Gastrocnemius medialis (tissue), 4 donors: ENCODE measurements at regions not wholly inside any gene's neighbourhood (a gene's known extent, or its start where the extent isn't known, plus 50 kb on each side); places are given as distances from the start of the nearest gene placed in this dataset.

Experiments used
- ATAC-seq, 2 donors: fragments of 150-250 bp; one replicate each; pipeline ENCODE4 v1.9.1; 2016
- DNase-seq, 2 donors: peaks; one replicate each; pipeline ENCODE4 v3.0.0-alpha.2; 2019
- H3K27ac ChIP-seq, 4 donors: fragments of 200-600 bp; sonication (generic); 1 replicate in 1 of 4; 2 replicates in 3 of 4; pipeline ENCODE4 v1.5.1; 2016 to 2018; ENCODE audit warnings: mild to moderate bottlenecking in 2 of 4, moderate library complexity in 1 of 4
- H3K27me3 ChIP-seq, 3 donors: fragments of 200-600 bp; sonication (generic) in 2 of 3; 1 replicate in 1 of 3; 2 replicates in 2 of 3; pipeline versions ENCODE4 v1.5.1 to v1.6.0; 2016 to 2019; ENCODE audit warnings: mild to moderate bottlenecking in 1 of 3, moderate library complexity in 1 of 3
- H3K36me3 ChIP-seq, 2 donors: fragments of 200-600 bp; sonication (generic) in 1 of 2; one replicate each; pipeline ENCODE4 v1.5.1; 2017 to 2018
- H3K4me1 ChIP-seq, 2 donors: fragments of 200-600 bp; sonication (generic) in 1 of 2; one replicate each; pipeline ENCODE4 v1.5.1; 2016 to 2017; ENCODE audit warnings: mild to moderate bottlenecking in 2 of 2
- H3K4me3 ChIP-seq, 4 donors: fragments of 200-600 bp; sonication (generic) in 3 of 4; 1 replicate in 1 of 4; 2 replicates in 3 of 4; pipeline ENCODE4 v1.5.1; 2016 to 2019; ENCODE audit warnings: mild to moderate bottlenecking in 2 of 4
- H3K9me3 ChIP-seq, 3 donors: fragments of 200-600 bp; sonication (generic) in 2 of 3; 1 replicate in 1 of 3; 2 replicates in 2 of 3; pipeline ENCODE4 v1.5.1; 2016 to 2019
- POLR2A ChIP-seq, 2 donors: fragments of 450-650 bp; IDR thresholded peaks; one replicate each; pipeline ENCODE4 v1.6.1; 2017; ENCODE audit warnings: antibody characterized with exemption in 2 of 2, mild to moderate bottlenecking in 2 of 2, moderate library complexity in 2 of 2
- in situ Hi-C, 4 donors: fragments of 200-750 bp; cut with MboI; loops; one replicate each; pipeline versions ENCODE4 v1.15.0 to v1.8.0; 2017; ENCODE audit warnings: low sequenced_read_pairs in 4 of 4
- intact Hi-C: fragments of 100-400 bp; cut with DNase I; formaldehyde crosslinking; loops from one replicate; pipeline ENCODE4 v1.15.1; 2023; ENCODE audit warnings: low total_unique reads
- TF ChIP-seq, protein P1 (sequence below), 5 experiments: fragments of 450-650 bp in 3 of 5; fragments of 200-600 bp in 2 of 5; sonication (generic) in 2 of 5; IDR thresholded peaks in 4 of 5; conservative IDR thresholded peaks in 1 of 5; 1 replicate in 4 of 5; 2 replicates in 1 of 5; pipeline ENCODE4 v1.5.1; 2016 to 2019; ENCODE audit warnings: antibody characterized with exemption in 5 of 5, mild to moderate bottlenecking in 3 of 5, moderate library complexity in 3 of 5

DNA sequence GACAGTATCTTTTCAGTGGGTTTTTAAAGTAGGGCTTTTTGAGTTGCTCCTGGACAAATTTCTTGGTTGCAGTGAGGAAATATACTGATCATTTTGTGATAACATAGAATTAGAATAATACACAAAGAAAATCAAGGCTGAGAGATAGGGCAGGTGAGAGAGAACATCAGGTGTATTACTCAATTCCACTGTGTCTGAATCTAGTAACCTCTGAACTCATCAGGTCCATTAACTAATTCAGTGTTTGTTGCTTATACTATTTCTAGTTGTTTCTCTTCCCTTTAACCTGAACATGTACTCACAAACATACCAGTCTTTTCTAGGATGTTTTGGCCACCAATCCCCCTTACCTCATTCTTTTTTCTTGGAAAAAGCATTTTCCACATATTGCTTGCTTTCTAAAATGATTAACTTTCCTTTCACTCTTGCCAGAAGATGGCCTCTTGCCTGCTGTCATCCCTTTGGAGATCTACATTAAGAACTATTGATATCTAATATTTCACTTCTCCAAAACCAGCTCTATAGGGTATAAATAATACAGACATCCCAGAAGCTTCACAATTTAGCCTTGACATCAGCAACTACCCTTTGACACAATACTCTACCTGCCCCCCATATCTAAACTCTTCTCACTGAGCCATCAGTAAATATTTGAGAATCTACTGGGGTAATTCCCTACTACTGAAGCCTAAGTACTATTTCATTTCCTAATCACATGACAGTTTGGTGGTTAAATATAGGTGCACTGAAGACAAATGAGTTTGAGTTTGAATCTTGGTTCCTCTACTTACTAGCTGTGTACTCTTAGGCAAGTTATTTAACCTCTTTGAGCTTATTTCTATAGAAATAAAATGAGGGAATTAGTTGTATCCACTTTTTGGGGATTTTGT, 470.8 kb upstream of the IGFBP7 start:
- TF ChIP-seq, protein P1, sequence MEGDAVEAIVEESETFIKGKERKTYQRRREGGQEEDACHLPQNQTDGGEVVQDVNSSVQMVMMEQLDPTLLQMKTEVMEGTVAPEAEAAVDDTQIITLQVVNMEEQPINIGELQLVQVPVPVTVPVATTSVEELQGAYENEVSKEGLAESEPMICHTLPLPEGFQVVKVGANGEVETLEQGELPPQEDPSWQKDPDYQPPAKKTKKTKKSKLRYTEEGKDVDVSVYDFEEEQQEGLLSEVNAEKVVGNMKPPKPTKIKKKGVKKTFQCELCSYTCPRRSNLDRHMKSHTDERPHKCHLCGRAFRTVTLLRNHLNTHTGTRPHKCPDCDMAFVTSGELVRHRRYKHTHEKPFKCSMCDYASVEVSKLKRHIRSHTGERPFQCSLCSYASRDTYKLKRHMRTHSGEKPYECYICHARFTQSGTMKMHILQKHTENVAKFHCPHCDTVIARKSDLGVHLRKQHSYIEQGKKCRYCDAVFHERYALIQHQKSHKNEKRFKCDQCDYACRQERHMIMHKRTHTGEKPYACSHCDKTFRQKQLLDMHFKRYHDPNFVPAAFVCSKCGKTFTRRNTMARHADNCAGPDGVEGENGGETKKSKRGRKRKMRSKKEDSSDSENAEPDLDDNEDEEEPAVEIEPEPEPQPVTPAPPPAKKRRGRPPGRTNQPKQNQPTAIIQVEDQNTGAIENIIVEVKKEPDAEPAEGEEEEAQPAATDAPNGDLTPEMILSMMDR (IDR thresholded peaks at IDR 0.05 in 4 of 5, conservative IDR thresholded peaks at IDR 0.05 in 1 of 5): no peak
- TF ChIP-seq POLR2A (IDR thresholded peaks at IDR 0.05): no peak
- H3K36me3 ChIP-seq: no peaks in the 10 kb centered on the region

DNA sequence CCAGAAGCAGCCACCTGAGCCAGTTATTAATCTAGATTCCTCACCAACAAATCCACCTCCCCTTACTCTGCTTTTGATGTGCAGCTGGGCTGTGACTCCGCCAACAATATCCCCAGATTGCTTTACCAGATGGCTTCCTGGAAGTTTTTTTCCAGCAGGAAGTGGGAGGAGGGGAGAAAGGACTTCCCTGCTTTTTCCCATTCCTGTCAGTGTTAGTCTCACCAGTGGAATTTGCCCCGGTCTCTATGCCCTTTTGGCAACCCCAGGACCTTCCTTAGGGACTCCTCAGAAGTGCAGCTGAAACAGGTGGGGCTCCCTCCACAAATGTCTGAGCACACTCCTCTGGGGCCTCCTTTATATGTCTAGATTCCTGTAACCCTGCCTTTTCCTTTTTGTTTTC, 465.2 kb upstream of the IGFBP7 start:
- TF ChIP-seq POLR2A (IDR thresholded peaks at IDR 0.05): no peak
- TF ChIP-seq, protein P1 (IDR thresholded peaks at IDR 0.05 in 4 of 5, conservative IDR thresholded peaks at IDR 0.05 in 1 of 5): no peak
- Histone ChIP-seq H3K27me3 (no peaks in the 10 kb centered on the region), H3K4me1 (no peaks in the 10 kb centered on the region), H3K27ac (no peak overlapping the region), H3K4me3 (no peak overlapping the region), H3K9me3 (no peaks in the 10 kb centered on the region), H3K36me3 (no peaks in the 10 kb centered on the region)
- ATAC-seq (no peak), DNase-seq (no peak)
- intact Hi-C loops (no loop called here), in situ Hi-C loops (no loop called here)

More for the DNA sequence above, 470.8 kb upstream of the IGFBP7 start:
- Histone ChIP-seq H3K4me3 (no peak overlapping the region), H3K27me3 (no peaks in the 10 kb centered on the region), H3K4me1 (no peaks in the 10 kb centered on the region), H3K27ac (no peak overlapping the region), H3K9me3 (no peaks in the 10 kb centered on the region)
- ATAC-seq: no peak
- in situ Hi-C loops: no loop called here
- DNase-seq: no peak
- intact Hi-C loops: no loop called here

DNA sequence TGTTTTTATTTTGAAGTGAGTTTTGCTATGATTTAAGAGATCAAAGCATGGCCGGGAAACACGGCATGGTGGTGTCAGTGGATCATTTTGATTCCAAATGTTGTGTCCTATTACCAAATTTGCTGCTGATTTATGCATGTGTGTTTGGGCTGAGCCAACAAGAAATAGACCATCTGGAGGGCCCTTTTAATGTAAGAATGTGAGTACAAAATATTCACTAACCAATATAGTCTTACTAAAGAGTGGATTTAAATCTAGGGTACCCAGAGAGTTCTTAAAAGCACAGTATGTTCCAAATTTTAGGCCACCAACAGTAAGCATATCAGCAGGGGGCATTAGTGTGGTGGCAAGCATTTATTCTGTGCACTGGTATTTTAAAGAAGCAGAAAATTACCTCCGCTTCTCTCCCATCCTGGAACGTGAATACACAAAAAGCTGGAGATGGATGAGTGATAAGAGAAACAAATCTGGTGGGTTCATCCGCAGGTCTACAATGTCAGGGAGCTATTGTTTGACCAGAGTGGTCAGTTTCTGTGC, 444.4 kb upstream of the IGFBP7 start:
- no peak overlapping the region for H3K4me3 ChIP-seq
- no peaks in the 10 kb centered on the region for H3K36me3 ChIP-seq
- TF ChIP-seq POLR2A (IDR thresholded peaks at IDR 0.05): no peak
- TF ChIP-seq, protein P1 (IDR thresholded peaks at IDR 0.05 in 4 of 5, conservative IDR thresholded peaks at IDR 0.05 in 1 of 5): no peak
- in situ Hi-C loops (no loop called here), intact Hi-C loops (no loop called here)
- H3K4me1 ChIP-seq: no peaks in the 10 kb centered on the region
- H3K27ac ChIP-seq: no peak overlapping the region
- no peaks in the 10 kb centered on the region for H3K27me3 ChIP-seq
- no peak for DNase-seq
- no peak for ATAC-seq
- H3K9me3 ChIP-seq: no peaks in the 10 kb centered on the region

DNA sequence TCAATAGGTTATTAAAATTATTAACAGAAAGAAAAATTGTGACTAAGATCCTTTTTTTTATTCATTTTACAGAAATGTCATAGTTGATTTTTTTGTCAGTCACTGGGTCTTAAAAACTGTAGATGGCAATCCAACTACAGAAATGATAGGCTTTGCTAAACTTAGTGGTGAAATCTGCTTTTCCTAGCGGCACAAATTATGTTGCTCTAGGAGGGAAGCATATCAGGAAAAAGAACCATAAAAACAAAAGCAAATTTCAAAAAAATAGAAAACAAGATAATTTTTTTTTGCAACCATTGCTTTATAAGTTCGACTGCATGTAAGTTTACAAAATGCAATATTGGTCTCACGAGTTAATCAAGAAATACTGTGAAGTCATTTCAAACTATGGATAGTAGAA, 443.5 kb upstream of the IGFBP7 start:
- no peak overlapping the region for H3K27ac ChIP-seq
- TF ChIP-seq, protein P1 (IDR thresholded peaks at IDR 0.05 in 4 of 5, conservative IDR thresholded peaks at IDR 0.05 in 1 of 5): no peak
- TF ChIP-seq POLR2A (IDR thresholded peaks at IDR 0.05): no peak
- H3K36me3 ChIP-seq: no peaks in the 10 kb centered on the region
- no peaks in the 10 kb centered on the region for H3K27me3 ChIP-seq
- no peak for ATAC-seq
- no peak for DNase-seq
- in situ Hi-C loops (no loop called here), intact Hi-C loops (no loop called here)
- H3K4me3 ChIP-seq: no peak overlapping the region
- H3K4me1 ChIP-seq: no peaks in the 10 kb centered on the region
- no peaks in the 10 kb centered on the region for H3K9me3 ChIP-seq
